Panc1 (cell line): ENCODE measurements at regions not wholly inside any gene's neighbourhood (a gene's known extent, or its start where the extent isn't known, plus 50 kb on each side); places are given as distances from the start of the nearest gene placed in this dataset.

Source experiments
- ATAC-seq: fragments of 200-7000 bp; cut with Tn5 transposase; 2 replicates; pipeline ENCODE4 v1.9.1; 2020; ENCODE audit warnings: mild to moderate bottlenecking, moderate library complexity
- BruUV-seq: library from RNA; stranded (reverse); fragments of 400-500 nt; replicated peaks from 2 replicates; lab custom pipeline; 2021; lab: Mats Ljungman, UMichigan
- CTCF ChIA-PET: fragments of 300-600 bp; sonication (Branson Sonifier 250); formaldehyde crosslinking; loops from one replicate; lab custom pipeline; 2022; ENCODE audit warnings: antibody characterized with exemption; lab: Charles Lee
- POLR2A ChIA-PET: fragments of 300-600 bp; sonication (Branson Sonifier 250); formaldehyde crosslinking; loops from one replicate; lab custom pipeline; 2022; ENCODE audit warnings: antibody characterized with exemption; lab: Charles Lee
- DNase-seq: peaks from one replicate; pipeline ENCODE4 v3.0.0-alpha.2; 2010; ENCODE audit warnings: low read depth, low spot score
- H3K27ac ChIP-seq: 2 replicates; pipeline ENCODE4 v1.5.1; 2011; ENCODE audit warnings: mild to moderate bottlenecking, low read length, inconsistent platforms
- H3K27me3 ChIP-seq: fragments of 200-500 bp; sonication (Bioruptor generic); 2 replicates; pipeline ENCODE4 v1.6.0; 2014; ENCODE audit warnings: low read length, inconsistent platforms; ENCODE audit not compliant: control insufficient read depth, insufficient read depth
- H3K36me3 ChIP-seq: fragments of 200-500 bp; sonication (Bioruptor generic); 2 replicates; pipeline ENCODE4 v1.5.1; 2014; ENCODE audit warnings: inconsistent platforms, mild to moderate bottlenecking, low read length, moderate library complexity; ENCODE audit not compliant: control insufficient read depth, insufficient read depth
- H3K4me1 ChIP-seq: 2 replicates; pipeline ENCODE4 v1.5.1; 2011; ENCODE audit warnings: inconsistent platforms, mild to moderate bottlenecking, low read length, moderate library complexity; ENCODE audit not compliant: control insufficient read depth, insufficient read depth
- H3K4me3 ChIP-seq, 2 experiments: 2 replicates each; pipeline ENCODE4 v1.5.1; 2011 to 2012; ENCODE audit warnings: low read depth in 2 of 2, low read length in 2 of 2, mild to moderate bottlenecking in 2 of 2, inconsistent platforms in 1 of 2, moderate library complexity in 1 of 2
- H3K9me3 ChIP-seq: fragments of 200-500 bp; sonication (Bioruptor generic); 2 replicates; pipeline ENCODE4 v1.5.1; 2014; ENCODE audit warnings: low read depth, mild to moderate bottlenecking, inconsistent platforms, low read length, moderate library complexity; ENCODE audit not compliant: control insufficient read depth, insufficient read depth
- POLR2AphosphoS5 ChIP-seq: IDR thresholded peaks from 2 replicates; pipeline ENCODE4 v1.6.1; 2012; ENCODE audit warnings: mild to moderate bottlenecking, low read depth, low read length, moderate library complexity
- SIN3A ChIP-seq: IDR thresholded peaks from 2 replicates; pipeline ENCODE4 v1.6.1; 2012; ENCODE audit warnings: low read depth, mild to moderate bottlenecking, low read length, moderate library complexity, borderline replicate concordance; ENCODE audit not compliant: insufficient read depth
- TCF7L2 ChIP-seq: IDR thresholded peaks from 2 replicates; pipeline ENCODE4 v1.6.1; 2011; ENCODE audit warnings: mild to moderate bottlenecking, low read depth, low read length, inconsistent platforms
- in situ Hi-C: cut with HindIII; loops from 2 replicates; pipeline ENCODE4 v1.10.0; 2016; ENCODE audit warnings: low sequenced_read_pairs, low pct_unique_long_range_greater_than_20kb
- intact Hi-C: fragments of 100-400 bp; cut with micrococcal nuclease; formaldehyde crosslinking; loops from one replicate; pipeline ENCODE4 v1.10.0; 2022; ENCODE audit not compliant: unreplicated experiment
- TF ChIP-seq, protein P1 (sequence below), 2 experiments: IDR thresholded peaks; 2 replicates each; pipeline ENCODE4 v1.6.1; 2011 to 2012; ENCODE audit warnings: low read depth in 2 of 2, control low read depth in 1 of 2, low read length in 1 of 2, mild to moderate bottlenecking in 1 of 2, moderate library complexity in 1 of 2; ENCODE audit not compliant: insufficient read depth in 1 of 2
- TF ChIP-seq, protein P2 (sequence below): fragments of 450-650 bp; IDR thresholded peaks from 2 replicates; pipeline ENCODE4 v1.5.1; 2017; ENCODE audit warnings: mild to moderate bottlenecking

DNA sequence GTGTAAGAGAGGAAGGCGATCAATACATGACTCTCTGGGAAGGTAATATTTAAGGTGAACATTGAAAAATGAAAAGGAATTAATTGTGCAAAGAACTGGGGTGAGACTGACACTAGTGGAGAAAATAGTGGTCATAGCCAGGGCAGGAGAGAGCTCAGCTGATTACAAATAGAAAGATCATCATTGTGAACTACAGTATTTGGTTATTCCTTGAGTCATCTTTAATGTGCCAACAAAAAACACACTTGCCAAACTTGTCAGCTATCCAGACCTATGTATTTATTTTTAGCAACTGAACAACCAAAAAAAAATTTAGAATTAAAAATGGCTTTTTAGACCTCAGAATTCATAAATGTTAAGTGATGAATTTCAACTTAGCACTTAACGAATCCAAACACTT lies 749.8 kb upstream of the CDH9 start:
- no peak for ATAC-seq
- no TSS peak for BruUV-seq
- Histone ChIP-seq H3K4me3 (no peak overlapping the region), H3K27ac (no peak overlapping the region), H3K27me3 (no peaks in the 10 kb centered on the region), H3K4me1 (no peaks in the 10 kb centered on the region), H3K9me3 (no peaks in the 10 kb centered on the region), H3K36me3 (no peaks in the 10 kb centered on the region)
- DNase-seq: no peak
- TF ChIP-seq, protein P1, sequence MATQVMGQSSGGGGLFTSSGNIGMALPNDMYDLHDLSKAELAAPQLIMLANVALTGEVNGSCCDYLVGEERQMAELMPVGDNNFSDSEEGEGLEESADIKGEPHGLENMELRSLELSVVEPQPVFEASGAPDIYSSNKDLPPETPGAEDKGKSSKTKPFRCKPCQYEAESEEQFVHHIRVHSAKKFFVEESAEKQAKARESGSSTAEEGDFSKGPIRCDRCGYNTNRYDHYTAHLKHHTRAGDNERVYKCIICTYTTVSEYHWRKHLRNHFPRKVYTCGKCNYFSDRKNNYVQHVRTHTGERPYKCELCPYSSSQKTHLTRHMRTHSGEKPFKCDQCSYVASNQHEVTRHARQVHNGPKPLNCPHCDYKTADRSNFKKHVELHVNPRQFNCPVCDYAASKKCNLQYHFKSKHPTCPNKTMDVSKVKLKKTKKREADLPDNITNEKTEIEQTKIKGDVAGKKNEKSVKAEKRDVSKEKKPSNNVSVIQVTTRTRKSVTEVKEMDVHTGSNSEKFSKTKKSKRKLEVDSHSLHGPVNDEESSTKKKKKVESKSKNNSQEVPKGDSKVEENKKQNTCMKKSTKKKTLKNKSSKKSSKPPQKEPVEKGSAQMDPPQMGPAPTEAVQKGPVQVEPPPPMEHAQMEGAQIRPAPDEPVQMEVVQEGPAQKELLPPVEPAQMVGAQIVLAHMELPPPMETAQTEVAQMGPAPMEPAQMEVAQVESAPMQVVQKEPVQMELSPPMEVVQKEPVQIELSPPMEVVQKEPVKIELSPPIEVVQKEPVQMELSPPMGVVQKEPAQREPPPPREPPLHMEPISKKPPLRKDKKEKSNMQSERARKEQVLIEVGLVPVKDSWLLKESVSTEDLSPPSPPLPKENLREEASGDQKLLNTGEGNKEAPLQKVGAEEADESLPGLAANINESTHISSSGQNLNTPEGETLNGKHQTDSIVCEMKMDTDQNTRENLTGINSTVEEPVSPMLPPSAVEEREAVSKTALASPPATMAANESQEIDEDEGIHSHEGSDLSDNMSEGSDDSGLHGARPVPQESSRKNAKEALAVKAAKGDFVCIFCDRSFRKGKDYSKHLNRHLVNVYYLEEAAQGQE (IDR thresholded peaks at IDR 0.05; ENCODE audit: insufficient read depth in 1 of 2, low read depth in 2 of 2, low read length in 1 of 2): no peak
- TF ChIP-seq SIN3A: no peak
- no peak for TF ChIP-seq TCF7L2
- in situ Hi-C loops (no loop called here), intact Hi-C loops (no loop called here)
- POLR2A ChIA-PET: no interaction called here
- CTCF ChIA-PET: no interaction called here

DNA sequence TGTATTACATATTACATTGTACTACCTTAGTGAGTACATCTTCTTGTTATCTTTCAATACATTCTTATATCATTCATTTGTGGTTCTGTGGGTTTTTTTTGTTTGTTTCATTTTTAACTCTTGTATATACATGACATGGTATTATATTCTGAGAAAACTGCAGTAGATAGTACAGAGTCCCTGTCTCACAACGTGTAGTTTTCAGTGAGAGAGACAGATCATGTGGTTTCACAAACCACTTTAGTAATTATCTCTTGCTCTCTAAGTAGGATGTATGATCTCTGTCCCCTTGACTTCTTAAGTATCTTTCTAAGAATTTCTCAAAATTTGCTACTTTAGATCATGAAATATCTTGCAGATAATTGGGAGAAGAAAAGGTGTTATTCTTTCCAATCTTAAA lies 745.9 kb upstream of the CDH9 start:
- no peaks in the 10 kb centered on the region for H3K36me3 ChIP-seq
- in situ Hi-C loops: no loop called here
- no TSS peak for BruUV-seq
- TF ChIP-seq, protein P1 (IDR thresholded peaks at IDR 0.05; ENCODE audit: insufficient read depth in 1 of 2, low read depth in 2 of 2, low read length in 1 of 2): no peak
- TF ChIP-seq TCF7L2: no peak
- TF ChIP-seq, protein P2, sequence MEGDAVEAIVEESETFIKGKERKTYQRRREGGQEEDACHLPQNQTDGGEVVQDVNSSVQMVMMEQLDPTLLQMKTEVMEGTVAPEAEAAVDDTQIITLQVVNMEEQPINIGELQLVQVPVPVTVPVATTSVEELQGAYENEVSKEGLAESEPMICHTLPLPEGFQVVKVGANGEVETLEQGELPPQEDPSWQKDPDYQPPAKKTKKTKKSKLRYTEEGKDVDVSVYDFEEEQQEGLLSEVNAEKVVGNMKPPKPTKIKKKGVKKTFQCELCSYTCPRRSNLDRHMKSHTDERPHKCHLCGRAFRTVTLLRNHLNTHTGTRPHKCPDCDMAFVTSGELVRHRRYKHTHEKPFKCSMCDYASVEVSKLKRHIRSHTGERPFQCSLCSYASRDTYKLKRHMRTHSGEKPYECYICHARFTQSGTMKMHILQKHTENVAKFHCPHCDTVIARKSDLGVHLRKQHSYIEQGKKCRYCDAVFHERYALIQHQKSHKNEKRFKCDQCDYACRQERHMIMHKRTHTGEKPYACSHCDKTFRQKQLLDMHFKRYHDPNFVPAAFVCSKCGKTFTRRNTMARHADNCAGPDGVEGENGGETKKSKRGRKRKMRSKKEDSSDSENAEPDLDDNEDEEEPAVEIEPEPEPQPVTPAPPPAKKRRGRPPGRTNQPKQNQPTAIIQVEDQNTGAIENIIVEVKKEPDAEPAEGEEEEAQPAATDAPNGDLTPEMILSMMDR: no peak
- no peak for TF ChIP-seq POLR2AphosphoS5
- TF ChIP-seq SIN3A: no peak
- H3K4me3 ChIP-seq: no peak overlapping the region
- no peak for ATAC-seq
- intact Hi-C loops: no loop called here
- H3K27me3 ChIP-seq: no peaks in the 10 kb centered on the region
- no peak for DNase-seq
- no peaks in the 10 kb centered on the region for H3K4me1 ChIP-seq
- ChIA-PET CTCF (no interaction called here), POLR2A (no interaction called here)
- no peaks in the 10 kb centered on the region for H3K9me3 ChIP-seq
- no peak overlapping the region for H3K27ac ChIP-seq
